B cell (primary cell): ENCODE measurements at regions not wholly inside any gene's neighbourhood (a gene's known extent, or its start where the extent isn't known, plus 50 kb on each side); places are given as distances from the start of the nearest gene placed in this dataset.

Experiments
- ATAC-seq: fragments of 200-7000 bp; cut with Tn5 transposase; one replicate; pipeline ENCODE4 v1.10.0; 2021; ENCODE audit warnings: low read depth, mild to moderate bottlenecking, moderate number of reproducible peaks, moderate library complexity
- CTCF ChIA-PET: fragments of 350-600 bp; sonication (Branson Sonifier 250); formaldehyde crosslinking; loops from one replicate; lab custom pipeline; 2021; ENCODE audit warnings: antibody characterized with exemption, inconsistent platforms; lab: Charles Lee
- POLR2A ChIA-PET: fragments of 350-600 bp; sonication (Branson Sonifier 250); formaldehyde crosslinking; loops from one replicate; lab custom pipeline; 2021; ENCODE audit warnings: antibody characterized with exemption; lab: Charles Lee
- DNase-seq: peaks from one replicate; pipeline ENCODE4 v3.0.0; 2013
- H2AFZ ChIP-seq: 2 replicates; pipeline ENCODE4 v1.6.1; 2012; ENCODE audit warnings: mild to moderate bottlenecking, low read depth, low read length; ENCODE audit not compliant: insufficient read depth, poor library complexity, severe bottlenecking
- H3K27ac ChIP-seq, 2 donors: 1 replicate in 1 of 2; 2 replicates in 1 of 2; pipeline ENCODE4 v1.5.1; 2012 to 2013; ENCODE audit warnings: low read length in 2 of 2, mild to moderate bottlenecking in 2 of 2, moderate library complexity in 1 of 2
- H3K27me3 ChIP-seq, 4 experiments: fragments of 200-600 bp in 1 of 4; sonication (generic) in 1 of 4; replicated peaks in 1 of 4; 1 replicate in 2 of 4; 2 replicates in 2 of 4; pipeline versions ENCODE4 v1.6.1 to v1.7.0; 2013 to 2016; ENCODE audit warnings: low read length in 3 of 4, mild to moderate bottlenecking in 2 of 4, mixed read lengths in 1 of 4, moderate library complexity in 1 of 4; ENCODE audit not compliant: insufficient read depth in 4 of 4, control insufficient read depth in 3 of 4; ENCODE audit errors: control extremely low read depth in 1 of 4
- H3K36me3 ChIP-seq, 2 experiments: replicated peaks in 1 of 2; 1 replicate in 1 of 2; 2 replicates in 1 of 2; pipeline versions ENCODE4 v1.6.1 to v1.7.1; 2013; ENCODE audit warnings: low read length in 1 of 2; ENCODE audit not compliant: insufficient read depth in 2 of 2, control insufficient read depth in 1 of 2; ENCODE audit errors: control extremely low read depth in 1 of 2, extremely low read depth in 1 of 2
- H3K4me1 ChIP-seq, 2 donors: fragments of 200-600 bp in 1 of 2; sonication (generic) in 1 of 2; 1 replicate in 1 of 2; 2 replicates in 1 of 2; pipeline versions ENCODE4 v1.5.1 to v1.6.1; 2013 to 2017; ENCODE audit warnings: low read length in 2 of 2; ENCODE audit not compliant: control insufficient read depth in 2 of 2, insufficient read depth in 2 of 2
- H3K4me2 ChIP-seq: replicated peaks from 2 replicates; pipeline ENCODE3; 2012; ENCODE audit warnings: mild to moderate bottlenecking, low read depth, low read length; ENCODE audit not compliant: poor library complexity, severe bottlenecking
- H3K4me3 ChIP-seq, 5 experiments: fragments of 200-600 bp in 1 of 5; sonication (generic) in 1 of 5; 1 replicate in 3 of 5; 2 replicates in 2 of 5; pipeline versions ENCODE4 v1.5.1 to v1.7.0; 2011 to 2016; ENCODE audit warnings: low read length in 4 of 5, mild to moderate bottlenecking in 4 of 5, low read depth in 2 of 5, control low read depth in 1 of 5, moderate library complexity in 1 of 5; ENCODE audit not compliant: insufficient read depth in 1 of 5; ENCODE audit errors: control extremely low read depth in 1 of 5, extremely low read depth in 1 of 5
- H3K79me2 ChIP-seq: fragments of 200-600 bp; sonication (generic); one replicate; pipeline ENCODE4 v1.6.0; 2016; ENCODE audit warnings: low read length; ENCODE audit not compliant: control insufficient read depth, insufficient read depth
- H3K9ac ChIP-seq: fragments of 200-600 bp; sonication (generic); 2 replicates; pipeline ENCODE4 v1.6.1; 2017; ENCODE audit warnings: mild to moderate bottlenecking, low read length, moderate library complexity
- H3K9me3 ChIP-seq, 3 donors: one replicate each; pipeline versions ENCODE4 v1.6.1 to v1.7.1; 2013; ENCODE audit warnings: low read length in 2 of 3; ENCODE audit not compliant: control insufficient read depth in 2 of 3, insufficient read depth in 1 of 3; ENCODE audit errors: control extremely low read depth in 1 of 3
- H4K20me1 ChIP-seq: 2 replicates; pipeline ENCODE4 v1.6.0; 2012; ENCODE audit warnings: mild to moderate bottlenecking, low read length; ENCODE audit not compliant: insufficient read depth, control insufficient read depth, poor library complexity, severe bottlenecking
- H3K27ac Mint-ChIP-seq: one replicate; pipeline ENCODE4 v1.8.0; 2021; ENCODE audit warnings: mixed read lengths
- H3K27me3 Mint-ChIP-seq: one replicate; pipeline ENCODE4 v1.8.0; 2021; ENCODE audit warnings: mixed read lengths
- H3K4me1 Mint-ChIP-seq: one replicate; pipeline ENCODE4 v1.8.0; 2021; ENCODE audit warnings: mixed read lengths
- H3K4me3 Mint-ChIP-seq: one replicate; pipeline ENCODE4 v1.8.0; 2021; ENCODE audit warnings: mixed read lengths
- H3K9me3 Mint-ChIP-seq: one replicate; pipeline ENCODE4 v1.8.0; 2022; ENCODE audit warnings: mixed read lengths; ENCODE audit not compliant: insufficient read depth
- CTCF ChIP-seq: fragments of 200-600 bp; IDR thresholded peaks from one replicate; pipeline ENCODE4 v1.8.0; 2022; ENCODE audit warnings: antibody characterized with exemption, mild to moderate bottlenecking
- EZH2 ChIP-seq: IDR thresholded peaks from 2 replicates; pipeline ENCODE4 v1.6.1; 2012; ENCODE audit warnings: borderline replicate concordance, low read depth, mild to moderate bottlenecking, moderate library complexity, low read length; ENCODE audit not compliant: insufficient read depth, poor library complexity, severe bottlenecking
- WGBS: methylation state at CpG from one replicate; pipeline ENCODE4 v1.1.5; 2013; ENCODE audit warnings: missing lambda C conversion rate; ENCODE audit not compliant: insufficient coverage; 5-methylcytosine and 5-hydroxymethylcytosine counted together
- intact Hi-C: fragments of 100-400 bp; cut with micrococcal nuclease; formaldehyde crosslinking; loops from one replicate; pipeline ENCODE4 v1.10.0; 2022

GRCh38 chr2:181357979-181358378, 99.2 kb upstream of the ITGA4 start:
- Mint-ChIP-seq H3K27ac (no peak overlapping the region), H3K4me1 (peaks cover 15% of the 10 kb centered on the region), H3K4me3 (no peak overlapping the region), H3K27me3 (no peaks in the 10 kb centered on the region), H3K9me3 (no peaks in the 10 kb centered on the region)
- ChIA-PET POLR2A (no interaction called here), CTCF (no interaction called here)
- no peak overlapping the region for H3K9ac ChIP-seq
- H3K27ac ChIP-seq: no peak overlapping the region
- H4K20me1 ChIP-seq: no peaks in the 10 kb centered on the region
- H3K4me3 ChIP-seq: no peak overlapping the region
- no peak overlapping the region for H3K4me2 ChIP-seq
- ATAC-seq (no peak), DNase-seq (no peak)
- peaks cover 2 to 7% of the 10 kb centered on the region in 2 donors for H3K4me1 ChIP-seq
- no peaks in the 10 kb centered on the region for H3K79me2 ChIP-seq
- no peak for TF ChIP-seq CTCF
- no peak for TF ChIP-seq EZH2
- H3K9me3 ChIP-seq: peaks cover 0 to 2% (median 0%) of the 10 kb centered on the region in 3 donors
- peak overlapping the region; percentile 17 for H2AFZ ChIP-seq
- no peaks in the 10 kb centered on the region for H3K27me3 ChIP-seq
- H3K36me3 ChIP-seq: no peaks in the 10 kb centered on the region
- intact Hi-C loops: no loop called here

- Histone ChIP-seq H3K4me1 (peaks cover 5 to 12% of the 10 kb centered on the region in 2 donors), H3K9ac (no peak overlapping the region), H3K27me3 (no peaks in the 10 kb centered on the region), H2AFZ (no peak overlapping the region), H3K4me3 (no peak overlapping the region), H3K27ac (no peak overlapping the region), H3K36me3 (no peaks in the 10 kb centered on the region), H3K4me2 (peak overlapping the region; percentile 1), H3K79me2 (no peaks in the 10 kb centered on the region), H3K9me3 (peaks cover 0 to 3% (median 0%) of the 10 kb centered on the region in 3 donors), H4K20me1 (no peaks in the 10 kb centered on the region)
- no peak for ATAC-seq
- Mint-ChIP-seq H3K27me3 (no peaks in the 10 kb centered on the region), H3K9me3 (no peaks in the 10 kb centered on the region), H3K4me3 (no peak overlapping the region), H3K4me1 (peaks cover 20% of the 10 kb centered on the region), H3K27ac (no peak overlapping the region)
- TF ChIP-seq EZH2: no peak
- TF ChIP-seq CTCF: no peak
- WGBS: no CpG with 5 or more reads among the region's 3 CpGs
- ChIA-PET CTCF (interaction anchor here (1.4 kb wide), 1 partner anchor 59 kb away, joined by 3 read pairs; no protein-coding TSS in a partner anchor), POLR2A (no interaction called here)
- DNase-seq: no peak
- intact Hi-C loops: loop anchor here (5.0 kb wide), 1 partner anchor 40 kb away; no protein-coding TSS in a partner anchor
Observed at GRCh38 chr2:181362561-181362960, 94.6 kb upstream of the ITGA4 start.
